ENCODE measurements at regions not wholly inside any gene's neighbourhood (a gene's known extent, or its start where the extent isn't known, plus 50 kb on each side); places are given as distances from the start of the nearest gene placed in this dataset.

- TF ChIP-seq CTBP2 (IDR thresholded peaks at IDR 0.05; ENCODE audit: borderline replicate concordance, insufficient read depth, insufficient read length, low read length) (no peak), BCL11A (IDR thresholded peaks at IDR 0.05; ENCODE audit: low read depth in 2 of 2, low read length in 2 of 2) (no peak), SP4 (IDR thresholded peaks at IDR 0.05; ENCODE audit: low read length) (no peak), SP1 (IDR thresholded peaks at IDR 0.05; ENCODE audit: low read depth, low read length) (no peak), CEBPB (IDR thresholded peaks at IDR 0.05; ENCODE audit: low read depth, low read length) (no peak), JUN (IDR thresholded peaks at IDR 0.05; ENCODE audit: low read depth, low read length) (no peak), CREB1 (IDR thresholded peaks at IDR 0.05) (no peak), HDAC2 (IDR thresholded peaks at IDR 0.05; ENCODE audit: borderline replicate concordance in 1 of 2, low read depth in 2 of 2, low read length in 2 of 2) (no peak), RXRA (IDR thresholded peaks at IDR 0.05; ENCODE audit: insufficient read depth, low read depth, low read length) (no peak)
Observed at GRCh38 chr6:169890901-169891300, 139.5 kb downstream of the ERMARD start (continued).

Data from H1 (cell line).